Liver (tissue), 3 donors: ENCODE measurements at regions not wholly inside any gene's neighbourhood (a gene's known extent, or its start where the extent isn't known, plus 50 kb on each side); places are given as distances from the start of the nearest gene placed in this dataset.

Experiments used
- HNF4A ChIP-seq, 2 donors: conservative IDR thresholded peaks; 2 replicates each; pipeline ENCODE4 v1.6.1; 2016; ENCODE audit warnings: antibody characterized with exemption in 2 of 2, mild to moderate bottlenecking in 2 of 2
- RAD21 ChIP-seq, 2 donors: IDR thresholded peaks; 2 replicates each; pipeline ENCODE4 v1.6.1; 2016; ENCODE audit warnings: antibody characterized with exemption in 2 of 2, mild to moderate bottlenecking in 2 of 2
- RXRA ChIP-seq, 2 donors: IDR thresholded peaks; 2 replicates each; pipeline ENCODE4 v1.6.1; 2017 to 2018; ENCODE audit warnings: antibody characterized with exemption in 2 of 2, mild to moderate bottlenecking in 1 of 2
- TAF1 ChIP-seq: conservative IDR thresholded peaks from 2 replicates; pipeline ENCODE4 v1.6.1; 2016; ENCODE audit warnings: antibody characterized with exemption, mild to moderate bottlenecking
- YY1 ChIP-seq: IDR thresholded peaks from 2 replicates; pipeline ENCODE4 v1.6.1; 2016; ENCODE audit warnings: antibody characterized with exemption, mild to moderate bottlenecking
- TF ChIP-seq, protein P1 (sequence below): IDR thresholded peaks from 2 replicates; pipeline ENCODE4 v1.6.1; 2016; ENCODE audit warnings: antibody characterized with exemption, mild to moderate bottlenecking
- TF ChIP-seq, protein P2 (sequence below): IDR thresholded peaks from 2 replicates; pipeline ENCODE4 v1.6.1; 2016; ENCODE audit warnings: antibody characterized with exemption
- TF ChIP-seq, protein P3 (sequence below): fragments of 150-350 bp; IDR thresholded peaks from 2 replicates; pipeline ENCODE4 v1.5.1; 2017; ENCODE audit warnings: improper control_type of control experiment, low read depth, low read length; ENCODE audit not compliant: missing input control
- TF ChIP-seq, protein P4 (sequence below): IDR thresholded peaks from 2 replicates; pipeline ENCODE4 v1.6.1; 2016; ENCODE audit warnings: antibody characterized with exemption
- TF ChIP-seq, protein P5 (sequence below): IDR thresholded peaks from 2 replicates; pipeline ENCODE4 v1.6.1; 2016; ENCODE audit warnings: antibody characterized with exemption
- donor health status: healthy.
- donor health status: healthy.

DNA sequence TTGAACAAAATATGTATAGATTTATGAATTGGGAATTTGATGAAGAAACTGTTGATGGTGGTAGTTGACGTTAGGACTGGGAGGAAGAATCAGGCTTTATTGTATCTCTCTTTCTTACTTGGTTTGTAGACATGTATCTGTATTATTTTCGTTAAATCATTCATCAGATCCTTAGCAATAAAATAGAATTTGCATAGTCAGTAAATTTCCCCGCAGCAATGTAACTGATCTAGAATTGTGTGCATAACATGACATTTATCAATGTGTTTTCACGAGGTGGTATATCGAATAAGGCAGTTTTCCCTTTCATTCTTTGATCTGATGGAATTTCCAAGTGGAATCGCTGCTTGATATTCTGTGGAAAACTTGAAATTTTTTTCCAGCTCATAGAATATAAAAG, 308.8 kb downstream of the SPRY1 start:
- TF ChIP-seq, protein P1, sequence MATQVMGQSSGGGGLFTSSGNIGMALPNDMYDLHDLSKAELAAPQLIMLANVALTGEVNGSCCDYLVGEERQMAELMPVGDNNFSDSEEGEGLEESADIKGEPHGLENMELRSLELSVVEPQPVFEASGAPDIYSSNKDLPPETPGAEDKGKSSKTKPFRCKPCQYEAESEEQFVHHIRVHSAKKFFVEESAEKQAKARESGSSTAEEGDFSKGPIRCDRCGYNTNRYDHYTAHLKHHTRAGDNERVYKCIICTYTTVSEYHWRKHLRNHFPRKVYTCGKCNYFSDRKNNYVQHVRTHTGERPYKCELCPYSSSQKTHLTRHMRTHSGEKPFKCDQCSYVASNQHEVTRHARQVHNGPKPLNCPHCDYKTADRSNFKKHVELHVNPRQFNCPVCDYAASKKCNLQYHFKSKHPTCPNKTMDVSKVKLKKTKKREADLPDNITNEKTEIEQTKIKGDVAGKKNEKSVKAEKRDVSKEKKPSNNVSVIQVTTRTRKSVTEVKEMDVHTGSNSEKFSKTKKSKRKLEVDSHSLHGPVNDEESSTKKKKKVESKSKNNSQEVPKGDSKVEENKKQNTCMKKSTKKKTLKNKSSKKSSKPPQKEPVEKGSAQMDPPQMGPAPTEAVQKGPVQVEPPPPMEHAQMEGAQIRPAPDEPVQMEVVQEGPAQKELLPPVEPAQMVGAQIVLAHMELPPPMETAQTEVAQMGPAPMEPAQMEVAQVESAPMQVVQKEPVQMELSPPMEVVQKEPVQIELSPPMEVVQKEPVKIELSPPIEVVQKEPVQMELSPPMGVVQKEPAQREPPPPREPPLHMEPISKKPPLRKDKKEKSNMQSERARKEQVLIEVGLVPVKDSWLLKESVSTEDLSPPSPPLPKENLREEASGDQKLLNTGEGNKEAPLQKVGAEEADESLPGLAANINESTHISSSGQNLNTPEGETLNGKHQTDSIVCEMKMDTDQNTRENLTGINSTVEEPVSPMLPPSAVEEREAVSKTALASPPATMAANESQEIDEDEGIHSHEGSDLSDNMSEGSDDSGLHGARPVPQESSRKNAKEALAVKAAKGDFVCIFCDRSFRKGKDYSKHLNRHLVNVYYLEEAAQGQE = no peak
- TF ChIP-seq, protein P2, sequence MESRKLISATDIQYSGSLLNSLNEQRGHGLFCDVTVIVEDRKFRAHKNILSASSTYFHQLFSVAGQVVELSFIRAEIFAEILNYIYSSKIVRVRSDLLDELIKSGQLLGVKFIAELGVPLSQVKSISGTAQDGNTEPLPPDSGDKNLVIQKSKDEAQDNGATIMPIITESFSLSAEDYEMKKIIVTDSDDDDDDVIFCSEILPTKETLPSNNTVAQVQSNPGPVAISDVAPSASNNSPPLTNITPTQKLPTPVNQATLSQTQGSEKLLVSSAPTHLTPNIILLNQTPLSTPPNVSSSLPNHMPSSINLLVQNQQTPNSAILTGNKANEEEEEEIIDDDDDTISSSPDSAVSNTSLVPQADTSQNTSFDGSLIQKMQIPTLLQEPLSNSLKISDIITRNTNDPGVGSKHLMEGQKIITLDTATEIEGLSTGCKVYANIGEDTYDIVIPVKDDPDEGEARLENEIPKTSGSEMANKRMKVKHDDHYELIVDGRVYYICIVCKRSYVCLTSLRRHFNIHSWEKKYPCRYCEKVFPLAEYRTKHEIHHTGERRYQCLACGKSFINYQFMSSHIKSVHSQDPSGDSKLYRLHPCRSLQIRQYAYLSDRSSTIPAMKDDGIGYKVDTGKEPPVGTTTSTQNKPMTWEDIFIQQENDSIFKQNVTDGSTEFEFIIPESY = no peak
- TF ChIP-seq, protein P3, sequence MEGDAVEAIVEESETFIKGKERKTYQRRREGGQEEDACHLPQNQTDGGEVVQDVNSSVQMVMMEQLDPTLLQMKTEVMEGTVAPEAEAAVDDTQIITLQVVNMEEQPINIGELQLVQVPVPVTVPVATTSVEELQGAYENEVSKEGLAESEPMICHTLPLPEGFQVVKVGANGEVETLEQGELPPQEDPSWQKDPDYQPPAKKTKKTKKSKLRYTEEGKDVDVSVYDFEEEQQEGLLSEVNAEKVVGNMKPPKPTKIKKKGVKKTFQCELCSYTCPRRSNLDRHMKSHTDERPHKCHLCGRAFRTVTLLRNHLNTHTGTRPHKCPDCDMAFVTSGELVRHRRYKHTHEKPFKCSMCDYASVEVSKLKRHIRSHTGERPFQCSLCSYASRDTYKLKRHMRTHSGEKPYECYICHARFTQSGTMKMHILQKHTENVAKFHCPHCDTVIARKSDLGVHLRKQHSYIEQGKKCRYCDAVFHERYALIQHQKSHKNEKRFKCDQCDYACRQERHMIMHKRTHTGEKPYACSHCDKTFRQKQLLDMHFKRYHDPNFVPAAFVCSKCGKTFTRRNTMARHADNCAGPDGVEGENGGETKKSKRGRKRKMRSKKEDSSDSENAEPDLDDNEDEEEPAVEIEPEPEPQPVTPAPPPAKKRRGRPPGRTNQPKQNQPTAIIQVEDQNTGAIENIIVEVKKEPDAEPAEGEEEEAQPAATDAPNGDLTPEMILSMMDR = no peak
- no peak for TF ChIP-seq RAD21 (IDR thresholded peaks at IDR 0.05)
- no peak for TF ChIP-seq RXRA (IDR thresholded peaks at IDR 0.05)
- TF ChIP-seq YY1 = no peak
- TF ChIP-seq, protein P4, sequence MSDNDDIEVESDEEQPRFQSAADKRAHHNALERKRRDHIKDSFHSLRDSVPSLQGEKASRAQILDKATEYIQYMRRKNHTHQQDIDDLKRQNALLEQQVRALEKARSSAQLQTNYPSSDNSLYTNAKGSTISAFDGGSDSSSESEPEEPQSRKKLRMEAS = no peak
- TF ChIP-seq HNF4A (conservative IDR thresholded peaks at IDR 0.05) = no peak
- TF ChIP-seq, protein P5, sequence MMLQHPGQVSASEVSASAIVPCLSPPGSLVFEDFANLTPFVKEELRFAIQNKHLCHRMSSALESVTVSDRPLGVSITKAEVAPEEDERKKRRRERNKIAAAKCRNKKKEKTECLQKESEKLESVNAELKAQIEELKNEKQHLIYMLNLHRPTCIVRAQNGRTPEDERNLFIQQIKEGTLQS = no peak
- no peak for TF ChIP-seq TAF1
